Choroid plexus epithelial cell (primary cell): ENCODE measurements at regions not wholly inside any gene's neighbourhood (a gene's known extent, or its start where the extent isn't known, plus 50 kb on each side); places are given as distances from the start of the nearest gene placed in this dataset.

Experiments used
- DNase-seq: peaks from one replicate; pipeline ENCODE4 v3.0.0-alpha.2; 2010; ENCODE audit warnings: low read depth
- H3K4me3 ChIP-seq: 2 replicates; pipeline ENCODE4 v1.5.1; 2011; ENCODE audit warnings: low read depth, mild to moderate bottlenecking, control low read depth, low read length, moderate library complexity
- TF ChIP-seq, protein P1 (sequence below): conservative IDR thresholded peaks from 2 replicates; pipeline ENCODE4 v1.5.1; 2011; ENCODE audit warnings: low read depth, mild to moderate bottlenecking, control low read depth, inconsistent platforms, low read length, moderate library complexity

DNA sequence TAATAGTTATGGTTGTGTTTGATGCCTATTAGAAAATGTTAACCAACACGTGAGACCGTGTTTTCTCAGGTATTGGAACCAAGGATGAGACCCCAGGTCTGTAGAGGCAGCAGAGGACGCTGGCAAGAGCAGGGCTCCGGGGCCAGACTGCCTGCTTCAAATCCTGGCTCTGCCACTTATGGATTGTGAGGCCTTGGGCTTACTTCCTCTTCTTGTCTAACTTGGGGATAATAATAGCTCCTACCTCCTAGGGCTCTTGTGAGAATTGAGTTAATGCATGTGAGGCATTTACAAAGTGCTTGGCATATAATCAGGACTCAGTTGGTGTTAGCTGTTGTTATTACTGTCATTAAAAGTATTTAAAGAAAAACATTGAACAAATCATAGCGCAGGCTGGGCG is 85.5 kb upstream of the PITX1 start:
- no peak for DNase-seq
- TF ChIP-seq, protein P1, sequence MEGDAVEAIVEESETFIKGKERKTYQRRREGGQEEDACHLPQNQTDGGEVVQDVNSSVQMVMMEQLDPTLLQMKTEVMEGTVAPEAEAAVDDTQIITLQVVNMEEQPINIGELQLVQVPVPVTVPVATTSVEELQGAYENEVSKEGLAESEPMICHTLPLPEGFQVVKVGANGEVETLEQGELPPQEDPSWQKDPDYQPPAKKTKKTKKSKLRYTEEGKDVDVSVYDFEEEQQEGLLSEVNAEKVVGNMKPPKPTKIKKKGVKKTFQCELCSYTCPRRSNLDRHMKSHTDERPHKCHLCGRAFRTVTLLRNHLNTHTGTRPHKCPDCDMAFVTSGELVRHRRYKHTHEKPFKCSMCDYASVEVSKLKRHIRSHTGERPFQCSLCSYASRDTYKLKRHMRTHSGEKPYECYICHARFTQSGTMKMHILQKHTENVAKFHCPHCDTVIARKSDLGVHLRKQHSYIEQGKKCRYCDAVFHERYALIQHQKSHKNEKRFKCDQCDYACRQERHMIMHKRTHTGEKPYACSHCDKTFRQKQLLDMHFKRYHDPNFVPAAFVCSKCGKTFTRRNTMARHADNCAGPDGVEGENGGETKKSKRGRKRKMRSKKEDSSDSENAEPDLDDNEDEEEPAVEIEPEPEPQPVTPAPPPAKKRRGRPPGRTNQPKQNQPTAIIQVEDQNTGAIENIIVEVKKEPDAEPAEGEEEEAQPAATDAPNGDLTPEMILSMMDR = no peak
- no peak overlapping the region for H3K4me3 ChIP-seq

DNA sequence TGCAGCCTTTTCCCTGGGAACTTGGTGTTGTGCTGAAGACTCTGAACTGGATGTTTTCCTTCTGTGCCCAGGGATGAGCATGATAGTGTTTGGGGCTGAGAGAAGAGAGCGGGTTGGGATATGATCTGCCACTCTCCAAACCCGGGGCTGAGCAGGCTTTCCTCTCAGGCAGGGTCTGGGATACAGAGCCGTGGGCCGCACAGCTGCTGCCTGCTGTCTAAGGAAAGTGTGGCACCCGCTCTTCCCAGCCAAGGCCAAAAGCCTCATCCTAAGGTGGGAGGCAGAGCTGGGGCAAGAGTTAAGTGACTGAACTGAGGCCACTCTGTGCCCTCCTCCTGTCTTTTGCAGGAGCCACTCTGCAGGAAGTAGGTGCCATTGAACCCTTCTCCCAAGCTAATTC is 83.6 kb upstream of the PITX1 start:
- no peak for DNase-seq
- H3K4me3 ChIP-seq = no peak overlapping the region
- TF ChIP-seq, protein P1 = no peak

DNA sequence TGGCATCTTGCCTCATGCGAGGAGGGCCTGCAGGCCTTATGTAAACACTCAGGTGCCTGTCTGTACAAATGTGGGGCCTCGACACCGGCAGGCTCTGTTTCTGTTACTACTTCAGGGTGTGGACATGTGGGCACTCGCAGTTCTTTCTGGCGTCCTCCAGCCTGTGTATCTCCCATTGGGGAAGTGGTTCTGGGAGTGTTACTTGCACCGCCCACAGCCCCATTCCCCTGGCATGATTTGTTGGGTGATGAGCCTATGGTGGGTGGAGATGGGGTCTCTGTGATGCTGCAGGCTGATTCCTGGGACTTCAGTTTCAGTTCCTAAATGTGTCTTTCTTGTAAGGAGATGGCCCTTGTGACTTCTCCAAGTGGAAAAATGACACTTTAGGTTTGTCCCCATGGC is 82.1 kb upstream of the PITX1 start:
- no peak for DNase-seq
- TF ChIP-seq, protein P1 = no peak
- H3K4me3 ChIP-seq = no peak overlapping the region

DNA sequence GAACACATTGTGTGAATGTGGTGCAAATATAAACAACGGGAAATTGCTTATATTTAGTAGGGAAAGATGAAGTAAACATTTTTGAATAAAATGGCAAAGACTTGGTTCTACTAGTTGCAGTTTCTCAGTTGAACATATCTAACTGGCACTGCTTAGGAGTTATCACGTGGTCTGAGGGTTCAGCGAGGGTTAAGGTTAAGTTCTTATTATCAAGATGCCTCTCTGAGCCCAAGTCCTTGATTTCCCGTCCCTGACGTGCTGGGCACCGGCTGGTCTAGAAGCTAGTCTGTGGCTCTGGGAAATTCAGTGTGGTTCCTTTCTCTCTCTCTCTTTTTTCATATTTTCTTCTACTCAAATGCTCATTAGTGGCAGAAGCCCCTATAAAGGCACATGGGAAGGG is 81.6 kb upstream of the PITX1 start:
- H3K4me3 ChIP-seq = no peak overlapping the region
- DNase-seq = no peak
- TF ChIP-seq, protein P1 = no peak

DNA sequence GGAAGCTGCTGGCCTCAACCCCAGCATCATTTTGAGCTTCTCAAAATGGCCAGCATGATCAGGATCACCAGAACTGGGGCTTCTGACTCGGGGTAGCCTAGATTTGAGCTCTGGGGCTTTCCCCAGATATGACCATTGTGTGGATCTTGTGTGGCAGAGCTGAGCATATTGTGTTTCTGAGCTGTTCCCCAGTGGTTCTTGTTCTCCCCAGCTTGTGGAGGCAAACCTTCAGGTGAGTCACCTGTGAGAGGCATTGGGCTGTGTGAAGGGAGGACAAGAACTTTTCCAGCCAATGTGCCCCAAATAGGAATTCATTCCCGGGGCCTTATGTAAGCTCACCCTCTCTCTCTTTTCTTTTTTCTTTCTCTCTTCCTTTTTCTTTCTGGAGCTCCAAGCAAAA is 80.7 kb upstream of the PITX1 start:
- TF ChIP-seq, protein P1 = no peak
- no peak for DNase-seq
- H3K4me3 ChIP-seq = no peak overlapping the region

DNA sequence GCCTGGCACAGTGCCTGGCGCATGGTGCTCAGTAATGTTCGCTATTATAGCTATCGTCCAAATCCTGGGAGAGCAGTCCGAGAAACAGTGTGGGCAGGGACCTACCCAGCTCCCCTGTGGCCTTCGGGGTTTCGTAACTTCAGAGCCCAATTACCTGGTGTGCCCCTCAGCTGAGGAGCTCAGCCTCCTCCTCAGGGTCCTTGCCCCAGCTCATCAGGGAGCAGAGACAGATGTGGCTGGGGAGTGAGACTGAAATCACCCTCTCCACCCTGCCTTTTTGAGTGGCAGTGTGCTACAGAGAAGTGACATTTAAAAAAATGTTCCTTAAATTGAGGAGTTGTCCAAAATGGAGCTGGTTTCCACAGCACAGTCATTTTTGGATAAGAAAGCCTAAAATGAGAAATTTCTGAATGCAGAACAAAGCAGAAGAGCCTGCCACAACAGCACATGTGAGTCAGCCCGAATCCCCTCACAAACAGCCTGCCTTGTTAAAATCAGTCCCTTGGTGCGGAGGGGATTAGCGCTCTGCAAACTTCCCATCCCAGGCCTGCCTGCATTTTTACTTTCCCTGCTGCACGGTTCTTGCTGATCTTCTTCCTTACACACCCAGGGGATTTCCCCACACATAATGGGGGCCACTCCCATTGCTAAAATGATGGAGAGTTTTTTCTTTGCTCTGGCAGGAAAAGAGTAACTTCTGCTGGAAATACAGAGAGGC is 78.1 kb upstream of the PITX1 start:
- no peak for DNase-seq
- TF ChIP-seq, protein P1 = no peak
- H3K4me3 ChIP-seq = no peak overlapping the region
